H1 (cell line): ENCODE measurements at regions not wholly inside any gene's neighbourhood (a gene's known extent, or its start where the extent isn't known, plus 50 kb on each side); places are given as distances from the start of the nearest gene placed in this dataset.

ENCODE experiments used
- ASH2L ChIP-seq: fragments of 200-600, 300-600 bp; sonication (generic); IDR thresholded peaks from one replicate; pipeline ENCODE4 v1.7.1; 2017; ENCODE audit warnings: low read length
- NRF1 ChIP-seq: IDR thresholded peaks from 2 replicates; pipeline ENCODE4 v1.6.1; 2011; ENCODE audit warnings: mild to moderate bottlenecking, low read depth, low read length, improper control_type of control experiment
- SRF ChIP-seq: IDR thresholded peaks from 2 replicates; pipeline ENCODE4 v1.6.1; 2011; ENCODE audit warnings: mild to moderate bottlenecking, low read depth, low read length, moderate library complexity

GRCh38 chr19:5507065-5507909 is 52.1 kb downstream of the ZNRF4 start (continued):
- no peak for TF ChIP-seq NRF1
- TF ChIP-seq ASH2L, result no peak
- TF ChIP-seq SRF, result no peak
